ENCODE measurements at regions not wholly inside any gene's neighbourhood (a gene's known extent, or its start where the extent isn't known, plus 50 kb on each side); places are given as distances from the start of the nearest gene placed in this dataset.

DNA sequence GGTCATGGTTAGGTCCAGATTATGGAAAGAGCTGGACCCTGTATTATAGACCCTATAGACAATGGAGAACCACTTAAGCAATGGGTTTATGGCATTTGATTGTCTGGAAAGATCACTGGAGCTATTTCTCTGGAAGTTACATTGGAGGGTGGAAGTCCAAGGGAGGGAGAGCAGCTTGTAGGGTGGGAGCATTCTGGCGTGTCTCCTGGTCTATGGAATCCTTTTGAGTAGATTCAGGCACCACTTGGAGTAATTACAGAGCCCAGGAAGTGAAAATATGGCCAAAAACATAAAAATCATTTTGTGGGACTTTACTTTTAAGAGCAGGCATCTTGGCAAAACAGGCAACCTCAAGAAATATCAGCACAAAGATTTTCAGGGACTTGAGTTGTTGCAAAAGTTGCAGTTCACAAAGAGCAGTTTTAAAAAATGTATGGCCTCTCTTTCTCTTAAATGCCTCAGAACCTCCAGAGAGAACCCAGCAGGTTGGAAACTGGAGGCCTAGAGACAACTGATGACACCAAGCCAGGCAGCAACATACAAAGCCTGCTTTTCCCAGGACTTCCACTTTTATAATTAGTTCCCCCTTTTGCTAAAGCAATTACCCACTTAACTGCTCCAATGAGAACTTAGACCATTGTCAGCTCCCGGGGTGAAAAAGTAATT, 331.0 kb downstream of the MYCN start:
- no peak for DNase-seq
- intact Hi-C loops (cut with DNase I): no loop called here
- no peaks in the 10 kb centered on the region for H3K27me3 ChIP-seq
- no peak overlapping the region for H3K27ac ChIP-seq
- no peaks in the 10 kb centered on the region for H3K36me3 ChIP-seq (replicated peaks in 1 of 2)
- TF ChIP-seq CTCF (IDR thresholded peaks at IDR 0.05): no peak
- TF ChIP-seq POLR2A (IDR thresholded peaks at IDR 0.05): no peak
- H3K4me3 ChIP-seq: no peak overlapping the region
- H3K9me3 ChIP-seq (replicated peaks in 1 of 3): no peaks in the 10 kb centered on the region
- H3K4me1 ChIP-seq (replicated peaks in 1 of 2): no peaks in the 10 kb centered on the region
- 54 to 77% (median 66%) methylated on average over 2 of the region's 2 CpGs for WGBS, 4 donors

DNA sequence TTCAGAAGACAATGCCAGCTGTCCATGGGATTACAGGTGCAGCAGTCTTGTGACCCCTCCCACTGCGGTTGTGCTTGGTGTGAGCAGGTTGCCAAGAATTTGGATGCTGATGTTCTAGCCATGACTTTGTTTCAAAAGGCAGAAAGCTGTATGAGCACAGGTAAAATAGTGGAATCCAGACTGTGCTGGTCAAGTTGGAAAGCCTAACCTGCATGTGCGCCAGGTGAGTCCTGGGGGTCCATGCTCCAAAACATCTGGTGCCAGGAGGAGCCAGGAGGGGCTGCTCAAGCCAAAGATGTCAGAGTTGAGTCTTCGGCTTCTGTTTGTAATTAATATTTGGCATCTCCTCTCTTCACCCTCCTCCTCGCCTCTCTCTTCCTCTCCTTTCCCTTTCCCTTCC, 330.1 kb downstream of the MYCN start:
- TF ChIP-seq POLR2A (IDR thresholded peaks at IDR 0.05) (no peak), CTCF (IDR thresholded peaks at IDR 0.05) (no peak)
- no peak overlapping the region for H3K4me3 ChIP-seq

DNA sequence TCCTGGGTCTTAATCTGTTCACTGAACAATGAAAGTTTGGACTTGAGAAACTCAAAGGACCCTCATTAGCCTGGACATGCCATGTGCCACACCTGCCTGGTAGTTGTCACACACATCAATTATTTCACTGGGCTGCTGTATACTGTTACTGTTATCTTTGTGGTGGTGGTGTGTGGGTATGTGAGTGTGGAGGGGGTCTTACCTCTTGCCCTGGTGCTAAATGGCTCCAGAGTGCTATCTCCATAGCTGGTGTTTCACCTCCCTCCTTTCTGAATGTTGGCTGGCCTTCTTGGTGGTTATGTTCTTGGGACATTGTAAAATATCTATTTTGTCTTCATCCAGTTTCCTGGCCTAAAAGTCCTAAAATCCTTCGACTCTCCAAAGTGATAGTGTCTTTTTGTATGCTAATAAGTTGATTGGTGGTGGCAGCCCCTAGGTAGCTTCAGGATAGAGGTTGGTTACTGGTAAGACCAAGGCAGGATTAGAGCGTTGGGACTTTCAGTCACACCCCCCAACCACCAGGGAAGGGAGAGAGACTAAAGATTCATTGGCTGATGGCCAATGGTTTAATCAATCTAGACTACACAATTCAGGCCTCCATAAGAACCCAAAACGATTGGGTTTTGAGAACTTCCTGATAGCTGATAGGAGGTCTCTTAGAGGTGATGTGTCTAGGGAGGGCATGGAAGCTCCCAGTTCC, 328.1 kb downstream of the MYCN start:
- 71 to 84% (median 77%) methylated on average over 3 of the region's 3 CpGs for WGBS, 4 donors
- H3K36me3 ChIP-seq (replicated peaks in 1 of 2): no peaks in the 10 kb centered on the region
- H3K27ac ChIP-seq: no peak overlapping the region
- H3K9me3 ChIP-seq (replicated peaks in 1 of 3): no peaks in the 10 kb centered on the region
- no peaks in the 10 kb centered on the region for H3K4me1 ChIP-seq (replicated peaks in 1 of 2)
- DNase-seq: no peak
- no peak for TF ChIP-seq POLR2A (IDR thresholded peaks at IDR 0.05)
- no peak for TF ChIP-seq CTCF (IDR thresholded peaks at IDR 0.05)
- no peaks in the 10 kb centered on the region for H3K27me3 ChIP-seq
- intact Hi-C loops (cut with DNase I): no loop called here
- no peak overlapping the region for H3K4me3 ChIP-seq

More for the DNA sequence above, 330.1 kb downstream of the MYCN start:
- Histone ChIP-seq H3K9me3 (replicated peaks in 1 of 3) (no peaks in the 10 kb centered on the region), H3K4me1 (replicated peaks in 1 of 2) (no peaks in the 10 kb centered on the region), H3K27me3 (no peaks in the 10 kb centered on the region), H3K36me3 (replicated peaks in 1 of 2) (no peaks in the 10 kb centered on the region), H3K27ac (no peak overlapping the region)
- WGBS, 4 donors: 81 to 90% (median 89%) methylated on average over 4 of the region's 4 CpGs
- intact Hi-C loops (cut with DNase I): no loop called here
- DNase-seq: no peak

GRCh38 chr2:16266571-16266970, 326.2 kb downstream of the MYCN start:
- no peak overlapping the region for H3K4me3 ChIP-seq
- no peaks in the 10 kb centered on the region for H3K9me3 ChIP-seq (replicated peaks in 1 of 3)
- no peak overlapping the region for H3K27ac ChIP-seq
- WGBS, 4 donors: 78 to 85% (median 83%) methylated on average over 11 of the region's 11 CpGs
- no peak for DNase-seq
- H3K4me1 ChIP-seq (replicated peaks in 1 of 2): no peaks in the 10 kb centered on the region
- TF ChIP-seq POLR2A (IDR thresholded peaks at IDR 0.05) (no peak), CTCF (IDR thresholded peaks at IDR 0.05) (no peak)
- H3K36me3 ChIP-seq (replicated peaks in 1 of 2): no peaks in the 10 kb centered on the region
- intact Hi-C loops (cut with DNase I): no loop called here
- H3K27me3 ChIP-seq: no peaks in the 10 kb centered on the region
